22Rv1 (cell line): ENCODE measurements at regions not wholly inside any gene's neighbourhood (a gene's known extent, or its start where the extent isn't known, plus 50 kb on each side); places are given as distances from the start of the nearest gene placed in this dataset.

Experiments used
- H3K27ac ChIP-seq: fragments of 450-650 bp; 2 replicates; pipeline ENCODE4 v1.5.1; 2017
- CTCF ChIP-seq: fragments of 450-650 bp; IDR thresholded peaks from 2 replicates; pipeline ENCODE4 v1.5.1; 2017; ENCODE audit warnings: mild to moderate bottlenecking
- ZFX ChIP-seq: fragments of 450-650 bp; IDR thresholded peaks from 2 replicates; pipeline ENCODE4 v1.6.1; 2017; ENCODE audit warnings: antibody characterized with exemption, borderline replicate concordance

DNA sequence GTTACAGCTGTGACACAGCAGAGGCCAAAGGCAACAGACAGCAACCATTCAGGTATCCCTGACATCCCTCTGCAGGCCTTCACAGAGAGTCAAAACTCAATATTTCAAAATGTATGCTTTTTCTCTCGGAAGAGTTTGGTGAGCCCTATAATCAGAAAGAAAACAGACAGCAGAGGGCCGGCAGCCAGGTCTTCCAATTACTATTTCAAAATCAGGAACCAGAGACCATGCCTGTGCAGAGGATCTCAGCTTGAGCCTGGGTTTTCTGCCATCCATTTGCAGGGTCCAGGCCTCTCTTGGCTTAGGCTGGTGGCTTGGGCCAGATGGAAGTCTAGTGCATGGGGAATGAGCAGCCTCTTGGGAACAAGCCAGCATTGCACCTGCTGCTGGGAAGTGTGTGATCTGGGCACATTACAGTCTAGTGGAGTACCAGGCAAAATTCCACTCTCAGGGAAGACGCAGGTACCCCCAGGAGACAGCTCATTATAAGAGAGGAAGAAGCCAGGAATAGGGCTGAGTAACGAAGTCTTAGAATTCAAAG lies 231.3 kb downstream of the ENC1 start:
- TF ChIP-seq CTCF (no peak), ZFX (no peak)
- peak overlapping the region; percentile 12; the same call in 1 of the 2 replicates for H3K27ac ChIP-seq

GRCh38 chr5:74408150-74409043 lies 232.1 kb downstream of the ENC1 start:
- peak overlapping the region; percentile 12; the same call in 1 of the 2 replicates for H3K27ac ChIP-seq
- TF ChIP-seq CTCF (no peak), ZFX (no peak)

- no peak overlapping the region for H3K27ac ChIP-seq
- TF ChIP-seq ZFX = no peak
- no peak for TF ChIP-seq CTCF
Measured at GRCh38 chr5:74407701-74408100, 232.8 kb downstream of the ENC1 start.

DNA sequence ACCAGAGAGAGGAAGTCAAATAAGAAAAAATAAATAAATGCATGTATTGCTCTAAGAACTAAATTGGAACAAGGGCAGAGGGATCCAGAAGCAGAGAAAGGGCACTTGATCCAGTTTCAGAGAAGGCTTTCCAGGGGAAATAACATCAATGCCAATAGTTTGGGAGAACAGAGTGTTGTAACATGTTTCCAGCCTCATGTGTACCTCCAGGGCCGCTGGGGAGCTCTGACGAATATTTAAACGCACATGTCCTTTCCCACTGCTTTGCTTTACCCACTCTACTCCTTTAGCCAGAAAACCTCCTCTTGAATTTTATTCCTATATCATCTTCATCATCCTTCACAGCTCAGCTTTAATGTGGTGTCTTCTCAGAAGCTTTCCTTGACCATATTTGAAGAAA lies 233.7 kb downstream of the ENC1 start:
- TF ChIP-seq ZFX (no peak), CTCF (no peak)
- H3K27ac ChIP-seq = no peak overlapping the region

DNA sequence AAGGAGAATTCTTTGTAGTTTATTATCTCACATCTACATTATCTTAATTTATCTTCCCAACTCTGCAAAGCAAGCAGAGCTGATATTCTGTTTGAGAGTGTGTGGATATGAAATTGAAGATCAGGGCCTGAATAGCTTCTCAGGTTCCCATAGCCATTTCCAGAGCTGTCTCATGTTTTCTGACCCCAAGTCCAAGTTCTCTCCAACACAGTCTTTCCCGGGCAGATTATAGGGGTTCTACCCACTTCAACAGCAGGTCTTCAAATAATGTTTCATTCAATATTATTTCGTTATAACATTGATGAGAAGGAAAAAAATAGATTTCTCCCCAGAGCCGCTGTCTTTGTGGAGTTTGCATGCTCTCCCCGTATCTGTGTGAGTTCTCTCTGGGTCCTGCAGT lies 234.9 kb downstream of the ENC1 start:
- no peak overlapping the region for H3K27ac ChIP-seq
- TF ChIP-seq ZFX = no peak
- no peak for TF ChIP-seq CTCF

DNA sequence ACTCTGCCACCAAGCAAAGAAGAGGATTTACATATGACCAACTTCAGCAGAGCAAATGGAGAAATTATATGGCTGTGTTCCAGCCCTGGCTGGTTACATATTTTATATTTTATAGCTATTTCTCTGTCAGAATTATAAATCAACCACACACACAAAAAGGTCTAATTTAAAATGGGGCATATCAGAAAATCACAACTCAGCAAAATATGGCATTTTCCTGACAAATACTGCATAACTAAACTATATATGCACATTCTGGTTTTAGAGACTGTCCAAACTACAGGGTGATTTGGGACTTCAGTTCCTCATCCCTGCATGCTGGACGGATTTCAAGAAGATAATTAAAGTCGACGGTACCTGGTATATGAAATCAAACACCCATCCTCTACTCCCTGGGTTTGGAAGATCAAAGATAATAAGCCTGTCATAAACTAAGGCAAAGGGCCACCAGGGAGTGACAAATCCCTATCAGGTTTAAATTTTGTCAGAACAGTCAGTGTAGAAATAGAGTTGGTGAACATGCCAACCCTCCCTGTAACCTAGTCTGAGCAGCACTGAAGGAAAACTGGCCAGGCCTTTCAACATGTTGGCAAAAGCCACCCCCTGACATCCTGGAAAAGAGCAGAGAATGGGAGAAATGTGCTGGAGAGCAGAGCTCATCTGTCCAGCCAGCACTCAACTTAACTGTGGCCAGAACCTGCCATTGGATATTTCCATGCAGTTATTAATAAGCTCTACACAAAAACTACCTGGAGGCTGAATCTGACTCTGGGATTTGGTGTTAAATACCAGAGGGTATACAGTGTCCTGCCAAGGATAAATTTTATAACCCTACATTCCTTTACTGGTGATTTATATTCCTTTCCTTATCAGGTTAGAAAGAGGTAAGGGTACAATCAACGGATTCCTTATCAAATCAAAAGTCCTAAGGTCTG lies 235.7 kb downstream of the ENC1 start:
- no peak overlapping the region for H3K27ac ChIP-seq
- TF ChIP-seq ZFX = no peak
- TF ChIP-seq CTCF = no peak
